ENCODE measurements at regions not wholly inside any gene's neighbourhood (a gene's known extent, or its start where the extent isn't known, plus 50 kb on each side); places are given as distances from the start of the nearest gene placed in this dataset.

DNA sequence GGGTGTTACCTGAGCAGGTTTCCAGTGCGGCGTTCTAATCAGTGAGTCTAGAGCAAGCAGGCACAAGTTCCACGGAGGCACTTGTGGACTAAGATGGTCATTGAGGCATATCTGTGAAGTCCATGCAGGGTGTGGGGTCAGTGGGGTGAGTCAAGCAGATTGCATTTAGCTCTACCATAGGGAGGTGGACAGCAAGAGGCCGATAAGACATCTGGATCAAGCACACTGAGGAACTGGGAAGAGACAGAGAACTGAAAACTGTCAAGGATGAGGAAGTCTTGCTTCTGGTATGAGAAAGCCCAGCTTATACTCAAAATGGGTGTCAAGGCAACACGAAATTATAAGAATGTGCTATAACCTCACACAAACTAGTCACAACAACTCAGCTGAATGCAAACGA lies 61.2 kb upstream of the SLC39A10 start:
- H3K36me3 ChIP-seq (ENCODE audit: insufficient read depth, low read length) = no peaks in the 10 kb centered on the region
- DNase-seq (ENCODE audit: insufficient read length, low spot score, missing footprints) = no peak
- no peak overlapping the region for H2AFZ ChIP-seq (ENCODE audit: low read length)
- no peaks in the 10 kb centered on the region for H3K27me3 ChIP-seq (ENCODE audit: insufficient read depth, low read length)
- TF ChIP-seq, protein P1, sequence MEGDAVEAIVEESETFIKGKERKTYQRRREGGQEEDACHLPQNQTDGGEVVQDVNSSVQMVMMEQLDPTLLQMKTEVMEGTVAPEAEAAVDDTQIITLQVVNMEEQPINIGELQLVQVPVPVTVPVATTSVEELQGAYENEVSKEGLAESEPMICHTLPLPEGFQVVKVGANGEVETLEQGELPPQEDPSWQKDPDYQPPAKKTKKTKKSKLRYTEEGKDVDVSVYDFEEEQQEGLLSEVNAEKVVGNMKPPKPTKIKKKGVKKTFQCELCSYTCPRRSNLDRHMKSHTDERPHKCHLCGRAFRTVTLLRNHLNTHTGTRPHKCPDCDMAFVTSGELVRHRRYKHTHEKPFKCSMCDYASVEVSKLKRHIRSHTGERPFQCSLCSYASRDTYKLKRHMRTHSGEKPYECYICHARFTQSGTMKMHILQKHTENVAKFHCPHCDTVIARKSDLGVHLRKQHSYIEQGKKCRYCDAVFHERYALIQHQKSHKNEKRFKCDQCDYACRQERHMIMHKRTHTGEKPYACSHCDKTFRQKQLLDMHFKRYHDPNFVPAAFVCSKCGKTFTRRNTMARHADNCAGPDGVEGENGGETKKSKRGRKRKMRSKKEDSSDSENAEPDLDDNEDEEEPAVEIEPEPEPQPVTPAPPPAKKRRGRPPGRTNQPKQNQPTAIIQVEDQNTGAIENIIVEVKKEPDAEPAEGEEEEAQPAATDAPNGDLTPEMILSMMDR (IDR thresholded peaks at IDR 0.05; ENCODE audit: extremely low read depth, low read depth, low read length) = no peak
- H3K4me3 ChIP-seq (ENCODE audit: insufficient read depth, low read length) = no peak overlapping the region
- no peaks in the 10 kb centered on the region for H3K4me1 ChIP-seq (ENCODE audit: insufficient read depth, low read length)
- H3K27ac ChIP-seq (ENCODE audit: low read depth, low read length) = no peak overlapping the region
- H3K9me3 ChIP-seq (ENCODE audit: low read depth, low read length) = no peaks in the 10 kb centered on the region
- H4K20me1 ChIP-seq (ENCODE audit: insufficient read depth, low read length) = no peaks in the 10 kb centered on the region
- no peak overlapping the region for H3K4me2 ChIP-seq (ENCODE audit: insufficient read depth, low read length)
- no peaks in the 10 kb centered on the region for H3K79me2 ChIP-seq (ENCODE audit: insufficient read depth, low read length)

DNA sequence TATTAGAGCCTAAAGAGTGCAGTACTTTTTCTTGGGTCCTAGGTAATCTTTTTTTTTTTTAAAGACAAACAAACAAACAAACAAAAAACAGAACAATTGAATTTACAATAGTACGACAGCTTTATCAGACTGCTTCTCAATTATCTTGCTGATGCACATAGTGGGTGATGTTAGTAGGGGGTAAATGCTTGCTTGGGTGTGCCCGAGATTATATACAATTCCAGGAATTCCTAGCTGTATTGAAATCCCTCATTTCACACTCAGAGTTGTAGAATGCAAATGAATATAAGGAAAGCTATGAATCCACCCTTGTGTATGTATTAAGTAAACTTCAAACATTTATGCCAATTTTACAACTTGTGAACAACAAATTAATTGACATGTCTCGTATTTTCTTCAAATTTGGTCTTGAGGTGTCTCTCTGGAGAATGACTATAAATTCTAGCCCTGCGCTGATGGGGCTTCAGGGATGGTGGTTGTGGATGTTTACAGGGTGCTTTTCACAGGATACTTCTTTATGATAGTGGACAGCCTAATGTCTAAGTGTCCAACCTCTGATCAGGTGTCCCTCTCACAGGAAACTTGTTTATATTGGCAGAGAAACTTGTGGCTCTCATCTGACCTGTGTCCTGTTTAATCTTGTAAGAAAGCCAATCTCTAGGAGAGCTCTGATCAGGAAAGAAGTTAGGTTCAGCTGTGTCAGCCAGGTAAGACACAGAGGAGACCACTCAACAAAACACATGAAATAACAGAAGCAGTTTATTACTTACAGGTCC lies 61.9 kb upstream of the SLC39A10 start:
- H4K20me1 ChIP-seq (ENCODE audit: insufficient read depth, low read length) = no peaks in the 10 kb centered on the region
- no peaks in the 10 kb centered on the region for H3K4me1 ChIP-seq (ENCODE audit: insufficient read depth, low read length)
- no peaks in the 10 kb centered on the region for H3K36me3 ChIP-seq (ENCODE audit: insufficient read depth, low read length)
- no peaks in the 10 kb centered on the region for H3K9me3 ChIP-seq (ENCODE audit: low read depth, low read length)
- no peak overlapping the region for H3K27ac ChIP-seq (ENCODE audit: low read depth, low read length)
- no peak overlapping the region for H3K4me2 ChIP-seq (ENCODE audit: insufficient read depth, low read length)
- H3K79me2 ChIP-seq (ENCODE audit: insufficient read depth, low read length) = no peaks in the 10 kb centered on the region
- no peaks in the 10 kb centered on the region for H3K27me3 ChIP-seq (ENCODE audit: insufficient read depth, low read length)
- no peak overlapping the region for H3K4me3 ChIP-seq (ENCODE audit: insufficient read depth, low read length)
- TF ChIP-seq, protein P1 (IDR thresholded peaks at IDR 0.05; ENCODE audit: extremely low read depth, low read depth, low read length) = no peak
- no peak overlapping the region for H2AFZ ChIP-seq (ENCODE audit: low read length)
- no peak for DNase-seq (ENCODE audit: insufficient read length, low spot score, missing footprints)

DNA sequence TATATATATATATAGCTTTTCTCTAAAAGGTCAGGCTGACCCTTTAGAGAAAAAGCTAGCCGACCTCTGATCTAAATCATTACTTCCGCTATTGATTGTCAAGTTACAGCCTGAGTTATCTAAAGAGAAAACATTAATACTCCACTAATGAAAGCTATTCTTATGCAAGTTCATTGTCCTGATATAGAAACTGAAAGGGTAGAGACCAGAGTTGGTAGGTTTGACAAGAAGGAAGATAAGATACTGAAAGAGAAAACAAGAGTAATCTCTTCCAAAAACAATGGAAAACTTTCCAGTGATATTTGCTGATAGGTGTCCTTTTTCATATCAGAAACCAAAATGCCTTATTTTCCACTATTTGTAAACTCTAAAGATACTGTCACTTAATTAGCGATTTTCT lies 62.8 kb upstream of the SLC39A10 start:
- Histone ChIP-seq H2AFZ (ENCODE audit: low read length) (no peak overlapping the region), H4K20me1 (ENCODE audit: insufficient read depth, low read length) (no peaks in the 10 kb centered on the region), H3K27ac (ENCODE audit: low read depth, low read length) (no peak overlapping the region), H3K4me1 (ENCODE audit: insufficient read depth, low read length) (no peaks in the 10 kb centered on the region), H3K4me2 (ENCODE audit: insufficient read depth, low read length) (no peak overlapping the region), H3K27me3 (ENCODE audit: insufficient read depth, low read length) (no peaks in the 10 kb centered on the region), H3K4me3 (ENCODE audit: insufficient read depth, low read length) (no peak overlapping the region), H3K9me3 (ENCODE audit: low read depth, low read length) (no peaks in the 10 kb centered on the region), H3K36me3 (ENCODE audit: insufficient read depth, low read length) (no peaks in the 10 kb centered on the region), H3K79me2 (ENCODE audit: insufficient read depth, low read length) (no peaks in the 10 kb centered on the region)
- no peak for DNase-seq (ENCODE audit: insufficient read length, low spot score, missing footprints)
- TF ChIP-seq, protein P1 (IDR thresholded peaks at IDR 0.05; ENCODE audit: extremely low read depth, low read depth, low read length) = no peak

- no peak for DNase-seq (ENCODE audit: insufficient read length, low spot score, missing footprints)
- H3K4me2 ChIP-seq (ENCODE audit: insufficient read depth, low read length) = no peak overlapping the region
- H3K79me2 ChIP-seq (ENCODE audit: insufficient read depth, low read length) = no peaks in the 10 kb centered on the region
- H3K27me3 ChIP-seq (ENCODE audit: insufficient read depth, low read length) = no peaks in the 10 kb centered on the region
- H3K36me3 ChIP-seq (ENCODE audit: insufficient read depth, low read length) = no peaks in the 10 kb centered on the region
- H3K4me1 ChIP-seq (ENCODE audit: insufficient read depth, low read length) = no peaks in the 10 kb centered on the region
- no peak overlapping the region for H2AFZ ChIP-seq (ENCODE audit: low read length)
- TF ChIP-seq, protein P1 (IDR thresholded peaks at IDR 0.05; ENCODE audit: extremely low read depth, low read depth, low read length) = no peak
- no peaks in the 10 kb centered on the region for H4K20me1 ChIP-seq (ENCODE audit: insufficient read depth, low read length)
- no peak overlapping the region for H3K4me3 ChIP-seq (ENCODE audit: insufficient read depth, low read length)
- H3K27ac ChIP-seq (ENCODE audit: low read depth, low read length) = no peak overlapping the region
- no peaks in the 10 kb centered on the region for H3K9me3 ChIP-seq (ENCODE audit: low read depth, low read length)
Observed at GRCh38 chr2:195592105-195592504, 64.9 kb upstream of the SLC39A10 start.

All from osteoblast (primary cell).